ENCODE measurements at regions not wholly inside any gene's neighbourhood (a gene's known extent, or its start where the extent isn't known, plus 50 kb on each side); places are given as distances from the start of the nearest gene placed in this dataset.

DNA sequence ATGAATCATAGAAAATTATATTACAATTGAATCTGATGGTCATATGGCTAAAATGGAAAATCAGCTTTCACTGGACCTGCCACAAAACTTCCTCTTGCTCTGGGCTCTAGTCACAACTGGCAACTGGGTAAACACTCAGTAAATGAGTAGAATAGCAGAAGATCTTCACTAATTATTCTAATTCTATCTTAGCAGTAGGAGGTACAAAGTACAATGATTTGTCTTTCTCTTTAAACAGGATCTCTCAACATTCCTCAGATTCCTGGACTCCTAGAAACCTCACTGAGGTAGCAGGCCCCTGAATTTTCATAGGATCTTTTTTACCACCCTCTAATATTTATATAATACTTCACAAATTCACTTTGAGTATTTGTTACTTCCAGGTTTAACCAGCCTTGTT, 239.9 kb upstream of the SMARCA2 start:
- Histone ChIP-seq H3K9me3 (no peaks in the 10 kb centered on the region), H3K27me3 (no peaks in the 10 kb centered on the region), H3K4me1 (no peaks in the 10 kb centered on the region), H3K27ac (no peak overlapping the region), H3K4me3 (no peak overlapping the region), H3K36me3 (no peaks in the 10 kb centered on the region)
- in situ Hi-C loops (cut with MboI; ENCODE audit: low sequenced_read_pairs in 4 of 4), result no loop called here
- TF ChIP-seq, protein P1, sequence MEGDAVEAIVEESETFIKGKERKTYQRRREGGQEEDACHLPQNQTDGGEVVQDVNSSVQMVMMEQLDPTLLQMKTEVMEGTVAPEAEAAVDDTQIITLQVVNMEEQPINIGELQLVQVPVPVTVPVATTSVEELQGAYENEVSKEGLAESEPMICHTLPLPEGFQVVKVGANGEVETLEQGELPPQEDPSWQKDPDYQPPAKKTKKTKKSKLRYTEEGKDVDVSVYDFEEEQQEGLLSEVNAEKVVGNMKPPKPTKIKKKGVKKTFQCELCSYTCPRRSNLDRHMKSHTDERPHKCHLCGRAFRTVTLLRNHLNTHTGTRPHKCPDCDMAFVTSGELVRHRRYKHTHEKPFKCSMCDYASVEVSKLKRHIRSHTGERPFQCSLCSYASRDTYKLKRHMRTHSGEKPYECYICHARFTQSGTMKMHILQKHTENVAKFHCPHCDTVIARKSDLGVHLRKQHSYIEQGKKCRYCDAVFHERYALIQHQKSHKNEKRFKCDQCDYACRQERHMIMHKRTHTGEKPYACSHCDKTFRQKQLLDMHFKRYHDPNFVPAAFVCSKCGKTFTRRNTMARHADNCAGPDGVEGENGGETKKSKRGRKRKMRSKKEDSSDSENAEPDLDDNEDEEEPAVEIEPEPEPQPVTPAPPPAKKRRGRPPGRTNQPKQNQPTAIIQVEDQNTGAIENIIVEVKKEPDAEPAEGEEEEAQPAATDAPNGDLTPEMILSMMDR (IDR thresholded peaks at IDR 0.05 in 4 of 5, conservative IDR thresholded peaks at IDR 0.05 in 1 of 5), result no peak
- no peak for TF ChIP-seq POLR2A (IDR thresholded peaks at IDR 0.05)
- no peak for ATAC-seq
- intact Hi-C loops (cut with DNase I; ENCODE audit: low total_unique reads), result no loop called here
- DNase-seq, result no peak

DNA sequence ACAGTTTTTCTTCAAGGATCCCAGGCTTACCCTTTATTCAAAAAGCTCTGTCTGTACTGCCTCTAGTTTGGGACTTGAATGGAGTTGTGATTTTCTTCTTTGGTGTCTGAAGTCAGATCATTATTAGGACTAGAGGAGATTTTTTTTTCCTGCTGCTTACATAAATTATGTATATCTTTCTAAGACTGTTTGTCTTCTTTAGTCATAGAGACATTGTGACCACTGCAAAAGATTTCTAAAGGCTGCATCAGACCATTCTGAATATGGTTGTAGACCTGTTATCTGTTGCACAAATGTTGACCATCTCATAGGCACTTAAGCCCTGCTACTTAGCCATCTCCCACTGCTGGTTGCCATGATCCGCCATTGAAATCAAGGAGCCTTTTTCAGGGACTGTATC, 238.5 kb upstream of the SMARCA2 start:
- Histone ChIP-seq H3K9me3 (no peaks in the 10 kb centered on the region), H3K4me1 (no peaks in the 10 kb centered on the region), H3K27me3 (no peaks in the 10 kb centered on the region), H3K4me3 (no peak overlapping the region), H3K27ac (no peak overlapping the region), H3K36me3 (no peaks in the 10 kb centered on the region)
- TF ChIP-seq, protein P1 (IDR thresholded peaks at IDR 0.05 in 4 of 5, conservative IDR thresholded peaks at IDR 0.05 in 1 of 5), result no peak
- TF ChIP-seq POLR2A (IDR thresholded peaks at IDR 0.05), result no peak
- intact Hi-C loops (cut with DNase I; ENCODE audit: low total_unique reads) (no loop called here), in situ Hi-C loops (cut with MboI; ENCODE audit: low sequenced_read_pairs in 4 of 4) (no loop called here)
- no peak for DNase-seq
- ATAC-seq, result no peak

DNA sequence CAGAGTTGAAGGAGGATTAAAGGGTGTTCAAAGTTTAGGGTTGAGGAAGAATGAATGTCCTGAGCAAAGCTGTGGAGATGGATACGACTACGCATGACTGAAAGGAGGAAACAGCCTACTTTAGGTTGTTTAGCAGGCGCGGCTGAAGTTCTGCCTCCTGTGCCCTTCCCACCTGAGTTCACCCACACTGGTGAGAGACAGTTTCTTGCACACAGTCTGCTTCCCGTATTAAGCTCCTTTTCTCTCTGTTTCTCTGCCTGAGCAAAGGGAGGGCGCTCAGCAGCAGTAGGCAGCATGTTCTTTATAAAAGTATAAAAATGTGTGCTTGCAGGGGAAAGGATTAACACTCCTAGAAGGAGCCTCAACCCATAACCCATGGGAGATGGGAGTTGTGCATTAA, 224.0 kb upstream of the SMARCA2 start:
- H3K27me3 ChIP-seq, result no peaks in the 10 kb centered on the region
- ATAC-seq (no peak), DNase-seq (no peak)
- H3K4me3 ChIP-seq, result no peak overlapping the region
- in situ Hi-C loops (cut with MboI; ENCODE audit: low sequenced_read_pairs in 4 of 4) (no loop called here), intact Hi-C loops (cut with DNase I; ENCODE audit: low total_unique reads) (no loop called here)
- TF ChIP-seq POLR2A (IDR thresholded peaks at IDR 0.05), result no peak
- TF ChIP-seq, protein P1 (IDR thresholded peaks at IDR 0.05 in 4 of 5, conservative IDR thresholded peaks at IDR 0.05 in 1 of 5), result no peak
- no peaks in the 10 kb centered on the region for H3K36me3 ChIP-seq
- H3K4me1 ChIP-seq, result no peaks in the 10 kb centered on the region
- H3K9me3 ChIP-seq, result no peaks in the 10 kb centered on the region
- H3K27ac ChIP-seq, result no peak overlapping the region

DNA sequence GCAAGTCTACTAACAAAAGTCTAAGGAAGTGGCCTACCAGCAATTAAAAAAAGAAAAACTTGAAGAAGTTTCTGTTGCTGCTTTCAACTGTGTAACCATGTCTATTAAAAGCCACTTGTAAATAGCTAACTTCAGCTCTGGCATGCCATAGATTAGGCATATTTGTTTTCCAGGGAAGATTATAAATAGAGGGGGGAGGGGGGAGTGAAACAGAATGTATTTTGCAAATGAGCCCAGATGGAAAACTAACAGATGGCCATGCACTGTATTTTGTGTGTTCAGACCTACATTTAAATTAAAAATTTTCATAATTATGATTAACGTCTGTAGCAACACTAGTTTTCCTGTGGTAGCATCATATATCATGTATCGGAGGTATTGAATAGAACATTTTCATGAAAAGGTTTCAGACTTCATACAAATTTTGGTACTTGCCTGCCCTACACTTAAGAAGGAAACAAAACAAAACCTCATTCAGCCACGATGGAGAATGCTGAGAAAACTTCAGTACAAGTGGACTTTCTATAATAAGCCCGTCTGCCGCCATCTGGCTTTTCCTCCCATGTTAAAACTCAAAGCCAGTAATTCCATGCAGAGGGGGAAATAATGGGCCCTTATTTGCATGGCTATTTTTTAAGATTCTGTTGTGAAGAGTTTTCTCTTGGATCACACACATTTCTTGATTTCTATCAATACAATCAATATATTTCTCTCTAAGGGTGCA, 220.4 kb upstream of the SMARCA2 start:
- no peaks in the 10 kb centered on the region for H3K36me3 ChIP-seq
- no peak overlapping the region for H3K27ac ChIP-seq
- TF ChIP-seq, protein P1 (IDR thresholded peaks at IDR 0.05 in 4 of 5, conservative IDR thresholded peaks at IDR 0.05 in 1 of 5), result no peak
- no peak for TF ChIP-seq POLR2A (IDR thresholded peaks at IDR 0.05)
- intact Hi-C loops (cut with DNase I; ENCODE audit: low total_unique reads) (no loop called here), in situ Hi-C loops (cut with MboI; ENCODE audit: low sequenced_read_pairs in 4 of 4) (no loop called here)
- DNase-seq (no peak), ATAC-seq (no peak)
- no peaks in the 10 kb centered on the region for H3K4me1 ChIP-seq
- no peaks in the 10 kb centered on the region for H3K9me3 ChIP-seq
- H3K4me3 ChIP-seq, result no peak overlapping the region
- no peaks in the 10 kb centered on the region for H3K27me3 ChIP-seq
